ENCODE measurements at regions not wholly inside any gene's neighbourhood (a gene's known extent, or its start where the extent isn't known, plus 50 kb on each side); places are given as distances from the start of the nearest gene placed in this dataset.

GRCh38 chr12:91863702-91864101, 281.9 kb downstream of the BTG1 start:
- H3K27me3 Mint-ChIP-seq = no peaks in the 10 kb centered on the region
- no peak for TF ChIP-seq CTCF (conservative IDR thresholded peaks at IDR 0.05)
- peaks cover 5% of the 10 kb centered on the region for H3K36me3 Mint-ChIP-seq

GRCh38 chr12:91861554-91861953, 284.1 kb downstream of the BTG1 start:
- H3K4me1 Mint-ChIP-seq (ENCODE audit: unreplicated experiment) = peaks cover 5% of the 10 kb centered on the region
- no peak overlapping the region for H3K27ac Mint-ChIP-seq
- no peaks in the 10 kb centered on the region for H3K27me3 Mint-ChIP-seq
- no peak for TF ChIP-seq CTCF (conservative IDR thresholded peaks at IDR 0.05)
- H3K36me3 Mint-ChIP-seq = peaks cover 5% of the 10 kb centered on the region
- no peaks in the 10 kb centered on the region for H3K9me3 Mint-ChIP-seq
- DNase-seq (ENCODE audit: extremely low spot score, unreplicated experiment) = no peak
- H3K4me3 Mint-ChIP-seq = no peak overlapping the region

More at GRCh38 chr12:91863702-91864101, 281.9 kb downstream of the BTG1 start:
- Mint-ChIP-seq H3K27ac (no peak overlapping the region), H3K4me1 (ENCODE audit: unreplicated experiment) (peaks cover 11% of the 10 kb centered on the region), H3K9me3 (no peaks in the 10 kb centered on the region), H3K4me3 (no peak overlapping the region)
- DNase-seq (ENCODE audit: extremely low spot score, unreplicated experiment) = no peak

GRCh38 chr12:91859347-91859746, 286.3 kb downstream of the BTG1 start:
- Mint-ChIP-seq H3K4me1 (ENCODE audit: unreplicated experiment) (peaks cover 5% of the 10 kb centered on the region), H3K9me3 (no peaks in the 10 kb centered on the region), H3K4me3 (no peak overlapping the region), H3K27me3 (no peaks in the 10 kb centered on the region), H3K27ac (no peak overlapping the region), H3K36me3 (no peaks in the 10 kb centered on the region)
- DNase-seq (ENCODE audit: extremely low spot score, unreplicated experiment) = no peak
- TF ChIP-seq CTCF (conservative IDR thresholded peaks at IDR 0.05) = no peak

GRCh38 chr12:91857813-91858542, 287.7 kb downstream of the BTG1 start:
- Mint-ChIP-seq H3K36me3 (no peaks in the 10 kb centered on the region), H3K9me3 (no peaks in the 10 kb centered on the region), H3K4me1 (ENCODE audit: unreplicated experiment) (peaks cover 5% of the 10 kb centered on the region), H3K27ac (no peak overlapping the region), H3K4me3 (no peak overlapping the region), H3K27me3 (no peaks in the 10 kb centered on the region)
- TF ChIP-seq CTCF (conservative IDR thresholded peaks at IDR 0.05) = no peak
- no peak for DNase-seq (ENCODE audit: extremely low spot score, unreplicated experiment)

GRCh38 chr12:91854725-91855124, 290.9 kb downstream of the BTG1 start:
- Mint-ChIP-seq H3K9me3 (no peaks in the 10 kb centered on the region), H3K27ac (no peak overlapping the region), H3K4me3 (no peak overlapping the region), H3K4me1 (ENCODE audit: unreplicated experiment) (no peaks in the 10 kb centered on the region), H3K36me3 (no peaks in the 10 kb centered on the region), H3K27me3 (no peaks in the 10 kb centered on the region)
- DNase-seq (ENCODE audit: extremely low spot score, unreplicated experiment) = no peak
- TF ChIP-seq CTCF (conservative IDR thresholded peaks at IDR 0.05) = no peak
